ENCODE measurements at regions not wholly inside any gene's neighbourhood (a gene's known extent, or its start where the extent isn't known, plus 50 kb on each side); places are given as distances from the start of the nearest gene placed in this dataset.

- TF ChIP-seq CTCF (IDR thresholded peaks at IDR 0.05; ENCODE audit: insufficient read depth, low read length, poor library complexity, severe bottlenecking) (no peak), EZH2phosphoT487 (conservative IDR thresholded peaks at IDR 0.05; ENCODE audit: low read length) (no peak)
Observed at GRCh38 chrX:128250621-128251020, 198.4 kb upstream of the ACTRT1 start.

Data from SU-DHL-6 (cell line).